Transverse colon (tissue), 4 donors: ENCODE measurements at regions not wholly inside any gene's neighbourhood (a gene's known extent, or its start where the extent isn't known, plus 50 kb on each side); places are given as distances from the start of the nearest gene placed in this dataset.

Experiments used
- DNase-seq: peaks from one replicate; pipeline ENCODE4 v3.0.0-alpha.2; 2019
- H3K27ac ChIP-seq, 4 donors: fragments of 200-600 bp; sonication (generic); 2 replicates each; pipeline ENCODE4 v1.5.1; 2016 to 2018; ENCODE audit warnings: inconsistent platforms in 4 of 4
- H3K27me3 ChIP-seq: fragments of 200-600 bp; sonication (generic); 2 replicates; pipeline ENCODE4 v1.5.1; 2017; ENCODE audit warnings: inconsistent platforms
- H3K36me3 ChIP-seq, 4 donors: fragments of 200-600 bp; sonication (generic); 2 replicates each; pipeline ENCODE4 v1.5.1; 2017 to 2019; ENCODE audit warnings: inconsistent platforms in 4 of 4
- H3K4me1 ChIP-seq, 4 donors: fragments of 200-600 bp; sonication (generic); 2 replicates each; pipeline ENCODE4 v1.5.1; 2017 to 2020; ENCODE audit warnings: inconsistent platforms in 4 of 4
- H3K4me3 ChIP-seq, 4 donors: fragments of 200-600 bp; sonication (generic); 1 replicate in 1 of 4; 2 replicates in 3 of 4; pipeline versions ENCODE4 v1.5.1 to v1.6.1; 2017 to 2019; ENCODE audit warnings: inconsistent platforms in 4 of 4
- H3K9me3 ChIP-seq, 2 donors: fragments of 200-600 bp; sonication (generic); 2 replicates each; pipeline ENCODE4 v1.5.1; 2017 to 2019; ENCODE audit warnings: inconsistent platforms in 2 of 2
- CTCF ChIP-seq, 5 experiments: fragments of 200-600 bp in 3 of 5; fragments of 450-650 bp in 2 of 5; sonication (generic) in 3 of 5; IDR thresholded peaks; 1 replicate in 2 of 5; 2 replicates in 3 of 5; pipeline ENCODE4 v1.5.1; 2016 to 2017; ENCODE audit warnings: antibody characterized with exemption in 5 of 5, inconsistent platforms in 3 of 5, mild to moderate bottlenecking in 2 of 5, moderate library complexity in 1 of 5
- EP300 ChIP-seq: sonication (generic); formaldehyde crosslinking; IDR thresholded peaks from one replicate; pipeline ENCODE4 v1.6.1; 2017; ENCODE audit warnings: antibody characterized with exemption, low read depth
- POLR2A ChIP-seq: fragments of 450-650 bp; IDR thresholded peaks from one replicate; pipeline ENCODE4 v1.6.1; 2016; ENCODE audit warnings: antibody characterized with exemption, mild to moderate bottlenecking, moderate library complexity
- POLR2AphosphoS5 ChIP-seq, 3 donors: sonication (generic); formaldehyde crosslinking; IDR thresholded peaks; one replicate each; pipeline ENCODE4 v1.6.1; 2016; ENCODE audit warnings: antibody characterized with exemption in 3 of 3
- WGBS, 2 donors: methylation state at CpG; one replicate each; pipeline ENCODE4 v1.1.5; 2018; ENCODE audit warnings: low coverage in 1 of 2; 5-methylcytosine and 5-hydroxymethylcytosine counted together
- in situ Hi-C, 4 donors: fragments of 200-750 bp; cut with MboI; loops; one replicate each; pipeline versions ENCODE4 v1.15.0 to v1.15.1; 2017; ENCODE audit warnings: low sequenced_read_pairs in 3 of 4, low pct_ligation_motif_present in 1 of 4, low pct_unique_long_range_greater_than_20kb in 1 of 4
- intact Hi-C: fragments of 100-400 bp; cut with DNase I; formaldehyde crosslinking; loops from one replicate; pipeline ENCODE4 v1.15.1; 2023; ENCODE audit warnings: low total_unique reads

GRCh38 chr7:26603631-26604030 is 260.8 kb downstream of the SKAP2 start:
- Histone ChIP-seq H3K9me3 (no peaks in the 10 kb centered on the region), H3K36me3 (no peaks in the 10 kb centered on the region), H3K4me1 (no peaks in the 10 kb centered on the region), H3K27ac (no peak overlapping the region), H3K4me3 (no peak overlapping the region), H3K27me3 (no peaks in the 10 kb centered on the region)
- DNase-seq: no peak
- in situ Hi-C loops: no loop called here
- TF ChIP-seq CTCF (IDR thresholded peaks at IDR 0.05) (no peak), POLR2A (no peak), POLR2AphosphoS5 (IDR thresholded peaks at IDR 0.05) (no peak), EP300 (no peak)
- intact Hi-C loops: no loop called here

- WGBS, 2 donors: 79 to 92% methylated on average over 2 to 6 of the region's 6 CpGs
Measured at GRCh38 chr7:26608402-26608801, 256.0 kb downstream of the SKAP2 start.

GRCh38 chr7:26609082-26609481 is 255.3 kb downstream of the SKAP2 start:
- WGBS, 2 donors: 55 to 92% methylated on average over 2 of the region's 2 CpGs
- no peak overlapping the region for H3K27ac ChIP-seq
- H3K9me3 ChIP-seq: no peaks in the 10 kb centered on the region
- in situ Hi-C loops: no loop called here
- H3K4me3 ChIP-seq: no peak overlapping the region
- TF ChIP-seq POLR2A (no peak), POLR2AphosphoS5 (IDR thresholded peaks at IDR 0.05) (no peak)
- no peaks in the 10 kb centered on the region for H3K36me3 ChIP-seq
- no peaks in the 10 kb centered on the region for H3K27me3 ChIP-seq
- no peaks in the 10 kb centered on the region for H3K4me1 ChIP-seq
- intact Hi-C loops: no loop called here
- no peak for DNase-seq

More at GRCh38 chr7:26608402-26608801, 256.0 kb downstream of the SKAP2 start:
- in situ Hi-C loops (no loop called here), intact Hi-C loops (no loop called here)
- no peaks in the 10 kb centered on the region for H3K27me3 ChIP-seq
- DNase-seq: no peak
- TF ChIP-seq POLR2A: no peak
- TF ChIP-seq CTCF (IDR thresholded peaks at IDR 0.05): no peak
- TF ChIP-seq EP300: no peak
- TF ChIP-seq POLR2AphosphoS5 (IDR thresholded peaks at IDR 0.05): no peak
- no peak overlapping the region for H3K27ac ChIP-seq
- no peaks in the 10 kb centered on the region for H3K36me3 ChIP-seq
- no peak overlapping the region for H3K4me3 ChIP-seq
- no peaks in the 10 kb centered on the region for H3K4me1 ChIP-seq
- H3K9me3 ChIP-seq: no peaks in the 10 kb centered on the region

- TF ChIP-seq POLR2AphosphoS5 (IDR thresholded peaks at IDR 0.05) (no peak), EP300 (no peak), CTCF (IDR thresholded peaks at IDR 0.05) (no peak), POLR2A (no peak)
- in situ Hi-C loops (no loop called here), intact Hi-C loops (no loop called here)
- DNase-seq: no peak
- H3K36me3 ChIP-seq: no peaks in the 10 kb centered on the region
- no peaks in the 10 kb centered on the region for H3K9me3 ChIP-seq
- H3K27ac ChIP-seq: no peak overlapping the region
- no peaks in the 10 kb centered on the region for H3K4me1 ChIP-seq
- no peaks in the 10 kb centered on the region for H3K27me3 ChIP-seq
- H3K4me3 ChIP-seq: no peak overlapping the region
- WGBS, 2 donors: 83 to 100% methylated on average over 2 to 6 of the region's 6 CpGs
Measured at GRCh38 chr7:26609532-26609931, 254.9 kb downstream of the SKAP2 start.

- in situ Hi-C loops (no loop called here), intact Hi-C loops (no loop called here)
- no peaks in the 10 kb centered on the region for H3K4me1 ChIP-seq
- H3K4me3 ChIP-seq: no peak overlapping the region
- no peaks in the 10 kb centered on the region for H3K27me3 ChIP-seq
- H3K27ac ChIP-seq: no peak overlapping the region
- H3K9me3 ChIP-seq: no peaks in the 10 kb centered on the region
- TF ChIP-seq POLR2A: no peak
- TF ChIP-seq CTCF (IDR thresholded peaks at IDR 0.05): no peak
- TF ChIP-seq EP300: no peak
- TF ChIP-seq POLR2AphosphoS5 (IDR thresholded peaks at IDR 0.05): no peak
- DNase-seq: no peak
- H3K36me3 ChIP-seq: no peaks in the 10 kb centered on the region
- 95 to 100% methylated on average over 3 to 11 of the region's 11 CpGs for WGBS, 2 donors
Measured at GRCh38 chr7:26612742-26613141, 251.6 kb downstream of the SKAP2 start.
